NCI-H446 (cell line): ENCODE measurements at regions not wholly inside any gene's neighbourhood (a gene's known extent, or its start where the extent isn't known, plus 50 kb on each side); places are given as distances from the start of the nearest gene placed in this dataset.
A peak's percentile ranks its signal among the peaks of the same experiment; 100 is the strongest.

Experiments
- DNase-seq, 2 experiments: peaks; one replicate each; lab custom pipeline; 2025; lab: John Stamatoyannopoulos, UW

DNA sequence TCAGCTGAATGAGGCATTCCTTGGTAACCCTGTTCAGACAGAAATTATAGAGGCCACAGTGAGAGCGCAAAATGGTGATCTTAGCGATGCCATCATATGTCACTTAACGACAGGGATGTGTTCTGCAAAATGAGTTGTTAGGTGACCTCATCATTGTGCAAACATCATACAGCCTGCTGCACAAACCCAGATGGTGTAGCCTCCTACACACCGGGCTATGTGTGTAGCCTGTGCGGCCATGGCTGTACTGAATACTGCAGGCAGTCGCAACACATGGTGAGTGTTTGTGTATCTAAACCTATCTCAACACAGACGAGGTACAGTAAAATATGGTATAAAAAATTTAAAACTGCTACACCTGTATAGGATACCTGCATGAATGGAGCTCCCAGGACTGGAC, 234.1 kb upstream of the PMEPA1 start:
- no peak for DNase-seq

DNA sequence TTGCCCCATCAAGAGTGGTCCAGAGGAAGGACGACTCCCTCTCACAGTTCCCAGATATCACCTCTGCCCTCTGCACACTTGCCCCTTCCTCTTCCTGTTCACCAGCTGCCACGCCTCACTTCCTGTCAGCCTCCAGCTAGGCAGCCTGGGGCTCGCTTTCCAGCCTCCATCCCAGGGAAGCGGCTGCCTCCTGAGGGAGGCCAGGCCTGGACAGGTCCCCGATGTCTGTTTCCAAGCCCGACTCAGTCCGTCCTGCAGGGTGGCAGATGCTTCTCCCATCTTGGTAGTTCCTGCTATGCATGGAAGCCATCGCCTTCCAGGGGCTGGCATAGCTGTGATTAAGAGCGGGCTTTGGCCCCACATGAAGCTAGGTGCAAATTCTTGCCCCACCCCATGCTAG, 233.5 kb upstream of the PMEPA1 start:
- no peak for DNase-seq

DNA sequence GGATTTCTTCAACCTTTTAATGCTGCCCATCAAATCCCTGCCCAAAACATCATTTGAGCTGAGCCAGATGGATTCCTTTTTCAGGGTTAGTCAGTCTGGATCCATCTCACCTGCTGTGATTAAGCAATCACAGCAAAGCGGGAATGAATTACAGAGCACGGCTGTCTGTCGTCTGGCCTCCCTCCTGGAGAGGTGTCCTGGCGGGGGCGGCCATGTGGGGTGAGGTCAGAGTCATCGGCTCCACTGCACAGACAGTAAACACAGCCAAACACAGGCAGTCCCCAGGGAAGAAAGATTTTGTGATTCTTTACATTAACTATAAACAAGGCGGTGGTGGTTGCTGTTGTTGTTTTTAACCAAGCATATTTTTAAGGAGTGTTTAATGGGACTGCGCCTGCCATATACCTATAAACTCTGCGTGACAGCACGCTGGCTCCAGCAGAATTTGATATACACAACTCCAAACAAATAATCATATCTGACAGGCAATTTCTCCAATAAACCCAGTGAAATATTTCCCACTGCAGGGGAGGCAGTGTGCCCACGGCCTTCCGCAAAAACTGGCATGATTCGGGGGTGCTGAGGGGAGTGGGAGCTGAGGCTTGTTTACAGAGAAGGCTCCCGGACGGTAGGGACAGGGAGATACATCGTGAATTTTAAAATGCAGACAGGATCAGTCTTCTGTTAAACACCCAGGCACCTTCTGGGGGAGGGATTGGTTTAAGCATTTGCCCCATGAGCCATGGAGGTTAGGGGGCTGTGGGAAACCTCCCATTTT, 232.0 kb upstream of the PMEPA1 start:
- peak in 1 of 2 experiments; percentile 36 for DNase-seq

GRCh38 chr20:57940868-57941522, 231.2 kb upstream of the PMEPA1 start:
- peak in 1 of 2 experiments; percentile 34 for DNase-seq

DNA sequence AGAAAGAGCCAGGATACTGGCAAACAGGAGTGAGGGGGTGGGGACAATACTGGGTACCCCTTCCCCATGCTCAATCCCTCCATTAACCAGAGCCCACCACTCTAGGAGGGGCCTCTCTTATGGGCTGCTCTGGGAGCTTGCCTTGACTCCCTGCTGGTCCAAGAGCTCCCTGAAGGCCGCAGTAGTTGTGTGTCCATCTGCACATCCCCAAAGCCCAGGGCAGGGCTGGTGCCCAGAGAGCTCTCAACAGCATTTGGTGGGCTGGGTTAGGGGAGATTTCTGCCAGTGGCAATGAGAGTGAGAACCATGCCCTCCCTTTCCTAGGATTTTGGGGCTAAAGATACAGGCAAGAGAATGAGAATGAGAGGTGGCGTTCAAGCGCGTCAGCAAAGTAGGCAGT, 230.6 kb upstream of the PMEPA1 start:
- DNase-seq: no peak

GRCh38 chr20:57939499-57939898, 229.7 kb upstream of the PMEPA1 start:
- no peak for DNase-seq

- DNase-seq: no peak
These were observed 228.6 kb upstream of the PMEPA1 start for GRCh38 chr20:57938158-57939108.

GRCh38 chr20:57936636-57937385, 227.0 kb upstream of the PMEPA1 start:
- no peak for DNase-seq

DNA sequence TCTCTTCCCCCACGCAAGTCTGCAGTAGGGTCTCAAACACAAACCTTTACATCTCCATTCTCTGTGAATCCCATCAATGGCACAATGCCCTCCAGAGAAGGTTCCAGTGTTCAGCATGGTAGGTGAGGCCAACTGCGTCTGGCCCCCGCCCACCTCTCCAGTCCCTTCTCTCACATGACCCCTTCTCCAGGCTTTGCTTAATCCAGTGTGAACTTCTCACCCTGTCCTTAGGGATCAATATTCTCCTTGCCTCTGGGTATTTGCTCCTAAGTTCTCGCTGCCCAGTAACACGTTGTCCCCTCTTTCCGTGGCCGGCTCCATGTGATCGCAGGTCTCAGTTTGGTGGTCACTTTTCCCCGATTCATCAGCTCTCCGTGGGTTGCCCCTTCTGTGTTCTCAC, 225.1 kb upstream of the PMEPA1 start:
- no peak for DNase-seq

- no peak for DNase-seq
These were observed 224.4 kb upstream of the PMEPA1 start for GRCh38 chr20:57934007-57934805.

DNA sequence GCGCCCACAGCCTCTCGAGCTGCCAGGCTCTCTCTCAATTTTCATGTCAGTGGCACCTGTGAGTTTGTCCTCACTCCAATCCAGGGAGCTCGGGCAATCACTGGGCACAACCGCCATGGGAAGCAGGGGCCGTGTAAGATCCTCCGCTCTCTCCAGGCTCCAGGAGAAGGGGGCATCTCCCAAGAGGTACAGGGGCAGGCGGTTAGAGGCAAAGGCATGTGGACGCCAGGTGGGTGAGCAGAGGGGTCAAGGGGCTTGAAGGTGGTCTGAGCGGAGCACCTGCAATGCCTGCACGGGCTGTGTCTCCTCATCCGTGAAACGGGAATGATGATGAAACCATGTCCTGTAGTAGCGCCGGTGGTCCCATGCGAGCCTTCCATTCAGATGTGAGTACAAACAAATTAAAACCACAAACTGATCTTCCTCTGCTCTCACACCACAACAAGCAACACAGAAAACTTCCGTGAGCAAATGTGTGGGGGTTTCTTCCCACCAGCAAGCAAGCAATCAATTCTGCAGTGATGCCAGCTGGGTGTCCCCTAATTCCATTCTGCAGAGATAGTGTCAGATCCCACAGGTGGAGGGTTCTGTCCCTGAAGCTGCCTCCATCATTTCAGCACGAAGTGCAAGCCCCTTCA, 222.5 kb upstream of the PMEPA1 start:
- no peak for DNase-seq

- DNase-seq: no peak
These were observed 220.5 kb upstream of the PMEPA1 start for GRCh38 chr20:57930351-57930750.

DNA sequence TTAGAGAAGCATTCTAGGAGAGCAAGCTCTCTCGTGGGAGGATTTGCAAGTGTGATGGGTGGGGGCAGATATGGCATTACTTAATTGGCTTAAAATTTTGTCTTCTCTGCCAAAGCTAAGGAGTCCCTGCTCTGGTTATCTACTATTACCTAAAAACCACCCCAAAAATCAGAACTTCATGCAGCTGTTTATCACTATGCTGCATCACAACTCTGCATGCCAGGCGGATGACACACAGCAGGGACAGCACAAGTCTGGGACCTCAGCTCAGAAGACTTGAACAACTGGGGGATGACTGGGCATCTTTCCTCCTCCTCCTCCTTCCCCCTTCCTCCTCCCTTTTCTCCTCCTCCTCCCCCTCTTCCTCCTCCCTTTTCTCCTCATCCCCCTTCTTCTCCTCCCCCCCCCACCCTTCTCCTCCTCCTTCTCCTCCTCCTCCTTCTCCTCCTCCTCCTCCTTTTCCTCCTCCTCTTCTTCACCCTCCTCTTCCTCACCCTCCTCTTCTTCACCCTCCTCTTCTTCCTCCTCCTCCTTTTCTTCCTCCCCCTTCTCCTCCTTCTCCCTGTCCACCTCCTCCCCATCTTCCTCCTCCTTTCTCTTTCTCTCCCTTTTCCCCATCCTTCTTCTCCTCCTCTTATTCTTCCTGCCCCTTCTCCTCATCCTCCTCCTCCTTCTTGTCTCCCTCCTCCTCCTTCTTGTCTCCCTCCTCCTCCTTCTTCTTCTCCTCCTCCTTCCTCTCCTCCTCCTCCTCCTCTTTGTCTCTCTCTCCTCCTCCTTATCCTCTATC, 218.6 kb upstream of the PMEPA1 start:
- DNase-seq: no peak

DNA sequence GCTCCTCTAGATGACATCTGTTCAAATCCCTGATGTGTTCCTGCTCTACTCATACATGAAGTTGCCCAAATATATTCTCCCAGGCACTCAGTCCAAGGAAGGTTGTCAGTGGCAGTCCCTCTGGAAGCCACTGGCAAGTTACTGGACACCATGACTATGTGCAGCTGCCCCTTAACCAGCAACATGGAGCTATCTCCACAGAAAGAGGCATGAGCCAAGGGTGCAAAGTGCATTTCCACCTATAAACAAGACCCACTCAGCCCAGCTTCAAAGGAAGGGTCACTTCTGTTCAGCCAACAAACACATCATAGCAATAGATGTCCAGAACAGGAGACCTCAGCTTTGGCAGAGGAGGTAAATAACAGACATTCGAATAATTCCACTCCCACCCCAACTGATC, 217.6 kb upstream of the PMEPA1 start:
- DNase-seq: no peak

- no peak for DNase-seq
These were observed 212.9 kb upstream of the PMEPA1 start for GRCh38 chr20:57922706-57923105.

GRCh38 chr20:57922083-57922482, 212.3 kb upstream of the PMEPA1 start:
- DNase-seq: no peak

DNA sequence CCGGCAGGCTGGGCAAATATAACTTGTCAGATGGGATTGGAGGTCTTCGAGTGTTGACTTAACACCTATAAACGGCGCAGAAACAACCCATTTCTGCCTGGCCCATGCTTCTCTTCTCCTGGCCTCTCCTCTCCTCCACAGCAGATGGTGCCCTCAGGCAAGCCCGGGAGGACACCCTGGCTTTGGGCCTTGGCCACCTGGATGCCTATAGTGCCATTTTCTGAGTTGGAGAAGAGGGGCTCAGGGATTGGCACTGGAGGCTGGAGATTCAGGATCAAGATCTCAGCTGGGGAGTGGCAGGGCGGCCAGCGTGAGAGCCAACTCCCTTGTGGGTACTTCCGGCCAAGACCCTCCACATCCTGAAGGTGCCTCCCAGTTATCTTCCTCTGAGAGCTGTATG, 211.9 kb upstream of the PMEPA1 start:
- peak in 1 of 2 experiments; percentile 40 for DNase-seq

DNA sequence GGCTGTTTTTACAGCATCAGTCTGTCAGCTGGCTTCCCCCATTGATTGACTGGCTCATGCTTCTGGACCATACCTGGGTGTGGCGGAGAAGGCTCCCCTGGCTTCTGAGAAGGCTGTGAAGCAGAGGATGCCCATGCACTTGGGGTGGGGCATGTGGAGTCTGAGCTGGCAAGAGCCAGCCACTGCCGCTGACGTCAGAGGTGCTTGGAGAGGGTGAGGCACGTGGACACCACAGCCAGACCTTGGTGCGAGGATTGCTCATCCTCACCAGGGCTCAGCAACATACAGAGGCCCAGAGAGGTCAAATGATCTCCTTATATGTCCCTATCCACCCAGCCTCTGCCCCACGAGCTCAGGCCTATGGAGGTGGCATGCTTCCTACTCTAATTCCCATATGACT, 211.2 kb upstream of the PMEPA1 start:
- DNase-seq: no peak

- no peak for DNase-seq
These were observed 209.2 kb upstream of the PMEPA1 start for GRCh38 chr20:57919049-57919448.

- DNase-seq: no peak
These were observed 208.7 kb upstream of the PMEPA1 start for GRCh38 chr20:57918551-57918950.
